Hematopoietic multipotent progenitor cell treated with erythropoietin and hydrocortisone succinate and interleukin-3 and kit ligand, for 8 days (in vitro differentiated cells): ENCODE measurements at regions not wholly inside any gene's neighbourhood (a gene's known extent, or its start where the extent isn't known, plus 50 kb on each side); places are given as distances from the start of the nearest gene placed in this dataset.
"Not testable (repeated sequence)": the region's sequence is repeated elsewhere in the genome, so short reads cannot be mapped to it uniquely, and the experiment has no call there.

Source experiments
- DNase-seq: peaks from one replicate; pipeline ENCODE4 v3.0.0-alpha.2; 2015

GRCh38 chr11:122604621-122605020 lies 50.9 kb upstream of the UBASH3B start:
- no peak for DNase-seq

DNA sequence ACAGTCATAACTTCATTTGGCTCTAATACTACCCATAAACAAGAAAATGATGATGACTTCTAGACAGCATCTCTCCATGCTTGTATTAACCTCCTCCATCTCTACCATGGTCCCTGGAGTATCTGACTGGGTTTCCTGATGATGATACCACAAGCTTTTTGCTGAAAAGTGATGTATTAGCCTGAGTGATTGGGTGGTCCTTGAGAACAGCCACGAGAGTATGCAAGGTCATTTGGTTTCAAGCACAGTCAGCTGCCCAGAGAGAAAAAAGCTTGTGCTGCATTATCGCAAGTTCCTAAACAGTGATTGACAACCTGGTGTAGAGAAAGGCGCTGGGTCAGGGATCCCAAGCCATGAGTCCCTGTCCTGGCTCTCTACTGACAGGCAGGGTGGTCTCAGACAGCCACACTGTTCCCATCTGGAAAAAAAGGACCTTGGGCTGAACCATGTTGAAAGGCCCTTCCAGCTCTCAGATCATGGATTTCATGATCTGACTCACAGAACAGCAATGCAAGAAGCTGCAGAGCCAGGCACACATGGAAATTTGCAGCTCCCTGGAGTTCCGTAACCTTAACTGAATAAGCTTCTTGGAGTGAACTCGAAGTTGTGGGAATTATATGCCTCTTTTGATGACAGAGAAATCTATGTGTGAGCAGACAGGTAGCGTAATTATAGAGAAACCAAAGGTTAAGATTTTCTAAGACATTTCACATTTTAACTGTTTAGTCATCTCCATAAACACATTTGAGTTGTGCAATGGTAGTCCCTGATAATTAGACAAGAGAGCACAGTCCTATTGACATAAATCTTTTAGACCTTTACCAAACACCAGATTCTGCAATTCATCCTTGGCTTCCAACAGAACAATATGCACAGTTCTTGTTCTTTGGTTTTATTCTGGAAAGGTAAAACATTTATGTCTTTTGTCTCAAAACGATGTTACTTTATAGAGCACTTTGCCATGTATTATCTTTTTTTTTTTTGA lies 54.1 kb upstream of the UBASH3B start:
- DNase-seq: no peak

GRCh38 chr11:122600290-122600689 lies 55.2 kb upstream of the UBASH3B start:
- DNase-seq: no peak

GRCh38 chr11:122599434-122599833 lies 56.1 kb upstream of the UBASH3B start:
- no peak for DNase-seq

DNA sequence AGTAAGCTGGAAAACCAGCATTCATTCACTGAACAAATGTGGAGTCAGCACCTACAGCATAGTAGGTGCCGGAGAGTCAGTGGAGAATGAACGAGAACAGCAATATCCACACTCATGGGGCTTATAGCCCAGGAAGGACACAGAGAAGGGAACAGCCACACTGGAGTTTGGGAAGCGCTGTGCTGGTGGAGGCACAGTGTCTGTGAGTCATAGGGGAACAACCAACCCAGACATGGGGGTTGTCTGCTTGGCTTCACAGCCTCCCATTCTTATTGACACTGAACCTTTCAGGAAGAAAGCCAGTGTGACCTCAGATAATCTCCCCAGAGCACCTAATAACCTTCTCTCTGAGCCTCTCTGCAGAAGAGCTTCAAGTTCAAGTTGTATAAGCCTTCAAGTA lies 56.6 kb upstream of the UBASH3B start:
- DNase-seq: no peak

- DNase-seq: no peak
Observed at GRCh38 chr11:122597511-122597910, 58.0 kb upstream of the UBASH3B start.

GRCh38 chr11:122594986-122595645 lies 60.4 kb upstream of the UBASH3B start:
- DNase-seq: no peak

DNA sequence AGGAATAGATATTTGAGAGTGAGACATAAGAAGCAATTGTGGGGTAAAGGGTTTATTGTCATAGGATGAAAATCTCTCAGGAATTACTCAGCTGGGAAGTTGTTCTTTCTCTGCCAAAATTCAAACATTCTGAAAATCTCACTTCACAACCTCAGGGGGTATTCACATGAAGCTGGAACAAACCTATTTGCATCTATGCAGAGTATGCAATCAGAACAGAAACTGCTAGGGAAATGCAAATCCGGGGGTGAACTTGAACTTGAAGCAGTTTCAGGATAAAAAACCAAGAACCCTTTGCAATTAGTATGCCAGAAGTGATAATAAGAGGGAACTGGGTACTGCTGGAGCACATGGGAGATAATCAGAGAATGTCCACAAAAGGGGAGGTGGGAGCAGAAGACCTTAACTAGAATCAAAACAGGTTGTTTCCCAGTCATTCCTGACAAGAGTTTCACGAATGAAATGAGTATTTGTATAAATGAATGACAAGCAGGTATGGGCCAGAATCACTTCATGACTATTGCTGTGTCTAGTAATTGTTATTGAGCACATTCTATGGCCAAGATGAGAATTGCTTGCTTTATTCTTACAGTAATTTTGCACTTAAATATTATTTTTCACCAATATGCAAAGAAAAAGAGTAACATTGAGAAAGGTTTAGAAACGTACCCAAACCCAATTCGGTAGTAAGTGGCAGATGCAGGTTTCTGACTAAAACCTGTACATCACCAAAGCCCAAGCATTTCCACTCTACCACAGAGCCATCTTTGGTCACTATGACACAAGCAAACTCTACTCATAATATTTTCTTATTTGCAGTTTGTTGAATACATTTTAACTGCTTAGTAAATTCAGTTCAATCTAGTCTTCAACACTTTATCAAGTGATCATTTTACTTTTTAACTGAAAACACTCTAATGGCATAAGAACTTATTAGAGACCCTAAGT lies 61.8 kb upstream of the UBASH3B start:
- DNase-seq: no peak

- DNase-seq: no peak
Observed at GRCh38 chr11:122592641-122593040, 62.9 kb upstream of the UBASH3B start.

GRCh38 chr11:122584670-122585069 lies 70.9 kb upstream of the UBASH3B start:
- no peak for DNase-seq

- not testable (repeated sequence) for DNase-seq
Observed at GRCh38 chr11:122580071-122580470, 75.5 kb upstream of the UBASH3B start.

- DNase-seq: no peak
Observed at GRCh38 chr11:122578171-122578825, 77.2 kb upstream of the UBASH3B start.

GRCh38 chr11:122572592-122572991 lies 82.9 kb upstream of the UBASH3B start:
- no peak for DNase-seq

- DNase-seq: no peak
Observed at GRCh38 chr11:122563761-122564160, 91.8 kb upstream of the UBASH3B start.

- DNase-seq: no peak
Observed at GRCh38 chr11:122559734-122560382, 95.7 kb upstream of the UBASH3B start.

GRCh38 chr11:122559218-122559617 lies 96.3 kb upstream of the UBASH3B start:
- not testable (repeated sequence) for DNase-seq

GRCh38 chr11:122557163-122557562 lies 98.4 kb upstream of the UBASH3B start:
- not testable (repeated sequence) for DNase-seq

DNA sequence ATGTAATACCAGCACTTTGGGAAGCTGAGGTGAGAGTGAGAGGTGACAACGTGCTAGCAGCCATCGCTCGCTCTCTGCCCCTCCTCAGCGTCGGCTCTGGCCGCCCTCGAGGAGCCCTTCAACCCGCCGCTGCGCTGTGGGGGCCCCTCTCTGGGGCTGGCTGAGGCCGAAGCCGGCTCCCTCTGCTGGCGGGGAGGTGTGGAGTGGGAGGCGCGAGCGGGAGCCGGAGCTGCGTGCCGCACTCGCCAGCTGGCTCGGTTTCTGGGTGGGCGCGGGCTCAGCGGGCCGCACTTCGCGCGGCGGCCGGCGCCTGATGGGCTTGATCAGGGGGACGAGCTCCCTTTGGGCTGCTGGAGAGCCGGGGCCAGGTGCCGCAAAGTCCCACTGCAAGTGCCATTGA lies 98.9 kb upstream of the UBASH3B start:
- DNase-seq: no peak

GRCh38 chr11:122538060-122538459 lies 117.5 kb upstream of the UBASH3B start:
- DNase-seq: no peak

DNA sequence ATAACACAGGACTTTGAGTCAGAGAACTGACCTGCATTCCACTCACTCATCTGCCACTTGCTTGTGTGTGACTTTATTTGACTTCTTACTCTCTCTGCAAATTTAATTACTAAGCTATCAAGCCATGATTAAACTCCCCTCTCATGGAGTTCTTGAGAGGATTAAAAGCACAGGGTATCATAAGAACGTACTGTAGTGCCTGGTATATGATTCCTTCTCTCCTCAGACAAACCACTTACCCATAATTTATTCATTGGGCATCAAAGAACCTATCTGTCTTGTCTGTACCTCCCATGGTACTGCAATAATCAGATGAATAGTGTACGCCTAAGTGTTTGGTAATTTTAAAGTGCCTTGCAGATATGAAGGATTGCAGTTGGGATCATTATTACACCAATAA lies 130.6 kb upstream of the UBASH3B start:
- no peak for DNase-seq

- DNase-seq: no peak
Observed at GRCh38 chr11:122523846-122524805, 131.4 kb upstream of the UBASH3B start.
